ENCODE measurements at regions not wholly inside any gene's neighbourhood (a gene's known extent, or its start where the extent isn't known, plus 50 kb on each side); places are given as distances from the start of the nearest gene placed in this dataset.
"Not testable (repeated sequence)": the region's sequence is repeated elsewhere in the genome, so short reads cannot be mapped to it uniquely, and the experiment has no call there.

- DNase-seq: peak; percentile 26
These were observed 397.6 kb downstream of the GBE1 start for GRCh38 chr3:81363816-81364215.

GRCh38 chr3:81354119-81354518 lies 407.3 kb downstream of the GBE1 start:
- DNase-seq: no peak

GRCh38 chr3:81352867-81353266 lies 408.6 kb downstream of the GBE1 start:
- peak; percentile 80 for DNase-seq

- DNase-seq: no peak
These were observed 411.6 kb downstream of the GBE1 start for GRCh38 chr3:81349816-81350340.

GRCh38 chr3:81339040-81339845 lies 422.2 kb downstream of the GBE1 start:
- peak; percentile 50 for DNase-seq

- DNase-seq: no peak
These were observed 425.0 kb downstream of the GBE1 start for GRCh38 chr3:81336470-81336869.

- DNase-seq: not testable (repeated sequence)
These were observed 431.6 kb downstream of the GBE1 start for GRCh38 chr3:81329835-81330234.

- no peak for DNase-seq
These were observed 435.2 kb downstream of the GBE1 start for GRCh38 chr3:81326245-81326644.

- DNase-seq: no peak
These were observed 440.6 kb downstream of the GBE1 start for GRCh38 chr3:81320862-81321261.

- no peak for DNase-seq
These were observed 446.4 kb downstream of the GBE1 start for GRCh38 chr3:81315030-81315429.

GRCh38 chr3:81311321-81311720 lies 450.1 kb downstream of the GBE1 start:
- no peak for DNase-seq

GRCh38 chr3:81308306-81308705 lies 453.1 kb downstream of the GBE1 start:
- DNase-seq: peak; percentile 66

- DNase-seq: no peak
These were observed 454.2 kb downstream of the GBE1 start for GRCh38 chr3:81307221-81307620.

GRCh38 chr3:81303321-81303720 lies 458.1 kb downstream of the GBE1 start:
- no peak for DNase-seq

- DNase-seq: peak; percentile 78
These were observed 459.4 kb downstream of the GBE1 start for GRCh38 chr3:81302045-81302444.

GRCh38 chr3:81301230-81301629 lies 460.2 kb downstream of the GBE1 start:
- no peak for DNase-seq

- DNase-seq: no peak
These were observed 461.0 kb downstream of the GBE1 start for GRCh38 chr3:81300324-81300927.

- no peak for DNase-seq
These were observed 462.0 kb downstream of the GBE1 start for GRCh38 chr3:81299481-81299880.

- no peak for DNase-seq
These were observed 465.4 kb downstream of the GBE1 start for GRCh38 chr3:81295906-81296577.

GRCh38 chr3:81293156-81293555 lies 468.3 kb downstream of the GBE1 start:
- DNase-seq: no peak

GRCh38 chr3:81291586-81291985 lies 469.9 kb downstream of the GBE1 start:
- DNase-seq: no peak

GRCh38 chr3:81289676-81290075 lies 471.8 kb downstream of the GBE1 start:
- no peak for DNase-seq

Data from dermis blood vessel endothelial cell (primary cell).